ENCODE measurements at regions not wholly inside any gene's neighbourhood (a gene's known extent, or its start where the extent isn't known, plus 50 kb on each side); places are given as distances from the start of the nearest gene placed in this dataset.

- no peaks in the 10 kb centered on the region for H3K27me3 ChIP-seq (ENCODE audit: control insufficient read depth, insufficient read depth, low read length)
- no peaks in the 10 kb centered on the region for H3K36me3 ChIP-seq (ENCODE audit: insufficient read depth, low read length)
- no peaks in the 10 kb centered on the region for H3K4me1 ChIP-seq (ENCODE audit: control insufficient read depth, insufficient read depth, low read length)
- no peak overlapping the region for H3K9ac ChIP-seq (ENCODE audit: low read depth, low read length)
- no peak overlapping the region for H3K4me2 ChIP-seq (ENCODE audit: low read length)
- no peak overlapping the region for H3K4me3 ChIP-seq (ENCODE audit: low read length)
- H3K9me3 ChIP-seq (replicated peaks; ENCODE audit: low read length) = no peaks in the 10 kb centered on the region
These were observed 615.1 kb upstream of the KCNMB2 start for GRCh38 chr3:177921153-177921552.

GRCh38 chr3:177924261-177924660 is 612.0 kb upstream of the KCNMB2 start:
- Histone ChIP-seq H3K27me3 (ENCODE audit: control insufficient read depth, insufficient read depth, low read length) (no peaks in the 10 kb centered on the region), H3K4me1 (ENCODE audit: control insufficient read depth, insufficient read depth, low read length) (peaks cover 15% of the 10 kb centered on the region), H3K4me2 (ENCODE audit: low read length) (no peak overlapping the region), H3K36me3 (ENCODE audit: insufficient read depth, low read length) (no peaks in the 10 kb centered on the region), H3K9ac (ENCODE audit: low read depth, low read length) (no peak overlapping the region), H3K4me3 (ENCODE audit: low read length) (no peak overlapping the region), H3K9me3 (replicated peaks; ENCODE audit: low read length) (no peaks in the 10 kb centered on the region)

- no peak overlapping the region for H3K9ac ChIP-seq (ENCODE audit: low read depth, low read length)
- no peak overlapping the region for H3K4me3 ChIP-seq (ENCODE audit: low read length)
- H3K36me3 ChIP-seq (ENCODE audit: insufficient read depth, low read length) = no peaks in the 10 kb centered on the region
- no peak overlapping the region for H3K4me2 ChIP-seq (ENCODE audit: low read length)
- peaks cover 50% of the 10 kb centered on the region for H3K4me1 ChIP-seq (ENCODE audit: control insufficient read depth, insufficient read depth, low read length)
- H3K27me3 ChIP-seq (ENCODE audit: control insufficient read depth, insufficient read depth, low read length) = no peaks in the 10 kb centered on the region
- no peaks in the 10 kb centered on the region for H3K9me3 ChIP-seq (replicated peaks; ENCODE audit: low read length)
These were observed 607.9 kb upstream of the KCNMB2 start for GRCh38 chr3:177928172-177928873.

GRCh38 chr3:177929310-177929709 is 606.9 kb upstream of the KCNMB2 start:
- Histone ChIP-seq H3K4me2 (ENCODE audit: low read length) (no peak overlapping the region), H3K4me1 (ENCODE audit: control insufficient read depth, insufficient read depth, low read length) (peaks cover 59% of the 10 kb centered on the region), H3K9ac (ENCODE audit: low read depth, low read length) (no peak overlapping the region), H3K36me3 (ENCODE audit: insufficient read depth, low read length) (no peaks in the 10 kb centered on the region), H3K9me3 (replicated peaks; ENCODE audit: low read length) (no peaks in the 10 kb centered on the region), H3K27me3 (ENCODE audit: control insufficient read depth, insufficient read depth, low read length) (no peaks in the 10 kb centered on the region), H3K4me3 (ENCODE audit: low read length) (no peak overlapping the region)

- Histone ChIP-seq H3K27me3 (ENCODE audit: control insufficient read depth, insufficient read depth, low read length) (no peaks in the 10 kb centered on the region), H3K4me3 (ENCODE audit: low read length) (no peak overlapping the region), H3K4me1 (ENCODE audit: control insufficient read depth, insufficient read depth, low read length) (peaks cover 62% of the 10 kb centered on the region), H3K9me3 (replicated peaks; ENCODE audit: low read length) (no peaks in the 10 kb centered on the region), H3K36me3 (ENCODE audit: insufficient read depth, low read length) (no peaks in the 10 kb centered on the region), H3K4me2 (ENCODE audit: low read length) (peak overlapping the region; percentile 27), H3K9ac (ENCODE audit: low read depth, low read length) (peak overlapping the region; percentile 19)
These were observed 605.5 kb upstream of the KCNMB2 start for GRCh38 chr3:177930771-177931170.

GRCh38 chr3:177931346-177931745 is 604.9 kb upstream of the KCNMB2 start:
- peak overlapping the region; percentile 27 for H3K4me2 ChIP-seq (ENCODE audit: low read length)
- H3K9ac ChIP-seq (ENCODE audit: low read depth, low read length) = peak overlapping the region; percentile 19
- no peaks in the 10 kb centered on the region for H3K27me3 ChIP-seq (ENCODE audit: control insufficient read depth, insufficient read depth, low read length)
- H3K9me3 ChIP-seq (replicated peaks; ENCODE audit: low read length) = no peaks in the 10 kb centered on the region
- H3K4me3 ChIP-seq (ENCODE audit: low read length) = no peak overlapping the region
- no peaks in the 10 kb centered on the region for H3K36me3 ChIP-seq (ENCODE audit: insufficient read depth, low read length)
- H3K4me1 ChIP-seq (ENCODE audit: control insufficient read depth, insufficient read depth, low read length) = peaks cover 62% of the 10 kb centered on the region

- Histone ChIP-seq H3K9ac (ENCODE audit: low read depth, low read length) (no peak overlapping the region), H3K4me1 (ENCODE audit: control insufficient read depth, insufficient read depth, low read length) (peaks cover 62% of the 10 kb centered on the region), H3K9me3 (replicated peaks; ENCODE audit: low read length) (no peaks in the 10 kb centered on the region), H3K27me3 (ENCODE audit: control insufficient read depth, insufficient read depth, low read length) (no peaks in the 10 kb centered on the region), H3K4me3 (ENCODE audit: low read length) (no peak overlapping the region), H3K4me2 (ENCODE audit: low read length) (no peak overlapping the region), H3K36me3 (ENCODE audit: insufficient read depth, low read length) (no peaks in the 10 kb centered on the region)
These were observed 603.9 kb upstream of the KCNMB2 start for GRCh38 chr3:177932346-177932745.

- no peak overlapping the region for H3K9ac ChIP-seq (ENCODE audit: low read depth, low read length)
- no peak overlapping the region for H3K4me2 ChIP-seq (ENCODE audit: low read length)
- H3K36me3 ChIP-seq (ENCODE audit: insufficient read depth, low read length) = no peaks in the 10 kb centered on the region
These were observed 603.2 kb upstream of the KCNMB2 start for GRCh38 chr3:177932750-177933660.

GRCh38 chr3:177934001-177934891 is 602.0 kb upstream of the KCNMB2 start:
- Histone ChIP-seq H3K4me3 (ENCODE audit: low read length) (no peak overlapping the region), H3K9me3 (replicated peaks; ENCODE audit: low read length) (no peaks in the 10 kb centered on the region), H3K4me2 (ENCODE audit: low read length) (no peak overlapping the region), H3K4me1 (ENCODE audit: control insufficient read depth, insufficient read depth, low read length) (peaks cover 47% of the 10 kb centered on the region), H3K27me3 (ENCODE audit: control insufficient read depth, insufficient read depth, low read length) (no peaks in the 10 kb centered on the region), H3K36me3 (ENCODE audit: insufficient read depth, low read length) (no peaks in the 10 kb centered on the region), H3K9ac (ENCODE audit: low read depth, low read length) (no peak overlapping the region)

More at GRCh38 chr3:177932750-177933660, 603.2 kb upstream of the KCNMB2 start:
- no peak overlapping the region for H3K4me3 ChIP-seq (ENCODE audit: low read length)
- H3K9me3 ChIP-seq (replicated peaks; ENCODE audit: low read length) = no peaks in the 10 kb centered on the region
- no peaks in the 10 kb centered on the region for H3K27me3 ChIP-seq (ENCODE audit: control insufficient read depth, insufficient read depth, low read length)
- peaks cover 60% of the 10 kb centered on the region for H3K4me1 ChIP-seq (ENCODE audit: control insufficient read depth, insufficient read depth, low read length)

- Histone ChIP-seq H3K4me3 (ENCODE audit: low read length) (no peak overlapping the region), H3K36me3 (ENCODE audit: insufficient read depth, low read length) (no peaks in the 10 kb centered on the region), H3K9me3 (replicated peaks; ENCODE audit: low read length) (no peaks in the 10 kb centered on the region), H3K9ac (ENCODE audit: low read depth, low read length) (no peak overlapping the region), H3K4me2 (ENCODE audit: low read length) (no peak overlapping the region), H3K27me3 (ENCODE audit: control insufficient read depth, insufficient read depth, low read length) (no peaks in the 10 kb centered on the region), H3K4me1 (ENCODE audit: control insufficient read depth, insufficient read depth, low read length) (peaks cover 43% of the 10 kb centered on the region)
These were observed 601.2 kb upstream of the KCNMB2 start for GRCh38 chr3:177935047-177935446.

- Histone ChIP-seq H3K4me1 (ENCODE audit: control insufficient read depth, insufficient read depth, low read length) (peaks cover 28% of the 10 kb centered on the region), H3K9me3 (replicated peaks; ENCODE audit: low read length) (no peaks in the 10 kb centered on the region), H3K4me2 (ENCODE audit: low read length) (no peak overlapping the region), H3K9ac (ENCODE audit: low read depth, low read length) (no peak overlapping the region), H3K27me3 (ENCODE audit: control insufficient read depth, insufficient read depth, low read length) (no peaks in the 10 kb centered on the region), H3K36me3 (ENCODE audit: insufficient read depth, low read length) (no peaks in the 10 kb centered on the region), H3K4me3 (ENCODE audit: low read length) (no peak overlapping the region)
These were observed 599.5 kb upstream of the KCNMB2 start for GRCh38 chr3:177936721-177937120.
